Thyroid gland (tissue), 4 donors: ENCODE measurements at regions not wholly inside any gene's neighbourhood (a gene's known extent, or its start where the extent isn't known, plus 50 kb on each side); places are given as distances from the start of the nearest gene placed in this dataset.

Experiments
- CTCF ChIP-seq, 6 experiments: fragments of 200-600 bp in 3 of 6; fragments of 450-650 bp in 3 of 6; sonication (generic) in 3 of 6; IDR thresholded peaks; one replicate each; pipeline ENCODE4 v1.5.1; 2016 to 2019; ENCODE audit warnings: antibody characterized with exemption in 6 of 6, mild to moderate bottlenecking in 2 of 6, inconsistent platforms in 1 of 6, moderate library complexity in 1 of 6
- POLR2A ChIP-seq, 2 donors: fragments of 450-650 bp; IDR thresholded peaks; one replicate each; pipeline ENCODE4 v1.6.1; 2017; ENCODE audit warnings: antibody characterized with exemption in 2 of 2, mild to moderate bottlenecking in 2 of 2, moderate library complexity in 1 of 2

GRCh38 chr10:85317827-85318226 is 989.4 kb downstream of the CCSER2 start:
- TF ChIP-seq CTCF (IDR thresholded peaks at IDR 0.05), result no peak
- no peak for TF ChIP-seq POLR2A (IDR thresholded peaks at IDR 0.05)
